ENCODE measurements at regions not wholly inside any gene's neighbourhood (a gene's known extent, or its start where the extent isn't known, plus 50 kb on each side); places are given as distances from the start of the nearest gene placed in this dataset.

DNA sequence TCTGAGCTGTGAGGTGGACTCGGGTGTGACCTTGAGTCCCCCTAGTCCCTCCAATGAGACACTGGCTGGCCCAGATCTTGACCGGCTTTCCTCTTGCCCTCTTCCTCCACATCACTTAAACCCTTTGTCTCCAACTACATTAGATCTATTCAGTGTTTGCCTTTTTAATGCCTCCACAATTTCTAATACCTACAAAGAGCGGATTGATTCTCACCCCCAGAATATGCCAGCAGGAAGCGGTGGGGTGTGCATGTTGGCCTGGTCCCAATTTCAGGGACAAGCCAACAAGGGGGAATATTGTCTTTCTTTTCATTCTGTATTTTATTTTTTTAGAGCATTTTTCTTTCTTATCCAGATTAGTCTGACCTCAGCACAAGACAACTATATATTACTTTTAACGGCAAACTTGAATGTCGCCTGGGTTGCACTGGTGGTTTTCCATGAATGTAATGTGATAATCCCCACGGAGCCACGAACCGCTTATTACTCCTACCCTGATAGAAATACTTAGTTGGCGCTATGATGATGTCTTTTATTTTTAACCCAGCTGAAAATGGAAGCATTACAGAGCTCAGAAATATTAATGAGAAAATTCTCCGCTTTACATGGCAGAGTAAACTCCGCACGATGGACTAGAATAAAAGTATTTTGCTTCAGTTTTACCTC, 68.5 kb upstream of the MYO10 start:
- Histone ChIP-seq H3K27me3 (no peaks in the 10 kb centered on the region), H3K9me3 (no peaks in the 10 kb centered on the region), H3K36me3 (no peaks in the 10 kb centered on the region), H3K4me3 (no peak overlapping the region), H3K27ac (peak overlapping the region in 3 of 10 donors; percentile 25 to 69 (median 32)), H3K4me1 (peaks cover 0 to 14% (median 5%) of the 10 kb centered on the region in 9 donors)
- DNase-seq (no peak), ATAC-seq (peak in 1 of 8 donors; percentile 17)
- intact Hi-C loops (cut with DNase I), result loop anchor here in 1 of 10 donors (10.0 kb wide), 1 partner anchor 130 kb away; no protein-coding TSS in a partner anchor
- TF ChIP-seq, protein P1, sequence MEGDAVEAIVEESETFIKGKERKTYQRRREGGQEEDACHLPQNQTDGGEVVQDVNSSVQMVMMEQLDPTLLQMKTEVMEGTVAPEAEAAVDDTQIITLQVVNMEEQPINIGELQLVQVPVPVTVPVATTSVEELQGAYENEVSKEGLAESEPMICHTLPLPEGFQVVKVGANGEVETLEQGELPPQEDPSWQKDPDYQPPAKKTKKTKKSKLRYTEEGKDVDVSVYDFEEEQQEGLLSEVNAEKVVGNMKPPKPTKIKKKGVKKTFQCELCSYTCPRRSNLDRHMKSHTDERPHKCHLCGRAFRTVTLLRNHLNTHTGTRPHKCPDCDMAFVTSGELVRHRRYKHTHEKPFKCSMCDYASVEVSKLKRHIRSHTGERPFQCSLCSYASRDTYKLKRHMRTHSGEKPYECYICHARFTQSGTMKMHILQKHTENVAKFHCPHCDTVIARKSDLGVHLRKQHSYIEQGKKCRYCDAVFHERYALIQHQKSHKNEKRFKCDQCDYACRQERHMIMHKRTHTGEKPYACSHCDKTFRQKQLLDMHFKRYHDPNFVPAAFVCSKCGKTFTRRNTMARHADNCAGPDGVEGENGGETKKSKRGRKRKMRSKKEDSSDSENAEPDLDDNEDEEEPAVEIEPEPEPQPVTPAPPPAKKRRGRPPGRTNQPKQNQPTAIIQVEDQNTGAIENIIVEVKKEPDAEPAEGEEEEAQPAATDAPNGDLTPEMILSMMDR (IDR thresholded peaks at IDR 0.05), result no peak
- 72 to 79% methylated on average over 13 of the region's 13 CpGs for WGBS, 2 donors

GRCh38 chr5:17005107-17005828, 69.2 kb upstream of the MYO10 start:
- Histone ChIP-seq H3K4me3 (no peak overlapping the region), H3K9me3 (no peaks in the 10 kb centered on the region), H3K4me1 (peaks cover 0 to 14% (median 5%) of the 10 kb centered on the region in 9 donors), H3K36me3 (no peaks in the 10 kb centered on the region), H3K27me3 (no peaks in the 10 kb centered on the region), H3K27ac (peak overlapping the region in 3 of 10 donors; percentile 25 to 69 (median 32))
- 55 to 67% methylated on average over 10 of the region's 10 CpGs for WGBS, 2 donors
- no peak for DNase-seq
- peak in 2 of 8 donors; percentile 8 to 14 for ATAC-seq
- TF ChIP-seq, protein P1 (IDR thresholded peaks at IDR 0.05), result no peak
- intact Hi-C loops (cut with DNase I), result loop anchor here in 1 of 10 donors (10.0 kb wide), 1 partner anchor 130 kb away; no protein-coding TSS in a partner anchor

- ATAC-seq, result no peak
- WGBS, 2 donors, result 79 to 83% methylated on average over 3 of the region's 3 CpGs
- intact Hi-C loops (cut with DNase I), result no loop called here
Observed at GRCh38 chr5:17012289-17012688, 76.2 kb upstream of the MYO10 start.

GRCh38 chr5:17014686-17015085, 78.6 kb upstream of the MYO10 start:
- 91 to 95% methylated on average over 3 of the region's 3 CpGs for WGBS, 2 donors
- Histone ChIP-seq H3K27ac (no peak overlapping the region), H3K4me3 (no peak overlapping the region), H3K36me3 (no peaks in the 10 kb centered on the region), H3K4me1 (peaks cover 0 to 5% (median 0%) of the 10 kb centered on the region in 9 donors), H3K27me3 (no peaks in the 10 kb centered on the region), H3K9me3 (no peaks in the 10 kb centered on the region)
- TF ChIP-seq, protein P1 (IDR thresholded peaks at IDR 0.05), result no peak
- DNase-seq (no peak), ATAC-seq (no peak)
- intact Hi-C loops (cut with DNase I), result no loop called here

More at GRCh38 chr5:17012289-17012688, 76.2 kb upstream of the MYO10 start:
- TF ChIP-seq, protein P1 (IDR thresholded peaks at IDR 0.05), result no peak
- H3K4me3 ChIP-seq, result no peak overlapping the region
- H3K27ac ChIP-seq, result no peak overlapping the region
- no peaks in the 10 kb centered on the region for H3K9me3 ChIP-seq
- no peaks in the 10 kb centered on the region for H3K27me3 ChIP-seq
- H3K4me1 ChIP-seq, result no peaks in the 10 kb centered on the region
- H3K36me3 ChIP-seq, result no peaks in the 10 kb centered on the region
- no peak for DNase-seq

Data from heart right ventricle (tissue), 16 donors.